Nephron (organoid): ENCODE measurements at regions not wholly inside any gene's neighbourhood (a gene's known extent, or its start where the extent isn't known, plus 50 kb on each side); places are given as distances from the start of the nearest gene placed in this dataset.

Experiments
- H3K27ac Mint-ChIP-seq, 3 experiments: 2 replicates each; pipeline ENCODE4 v1.8.0; 2020; ENCODE audit warnings: mixed read lengths in 3 of 3, mild to moderate bottlenecking in 2 of 3, moderate library complexity in 1 of 3
- H3K27me3 Mint-ChIP-seq: 2 replicates; pipeline ENCODE4 v1.8.0; 2021; ENCODE audit warnings: low read depth, mild to moderate bottlenecking, moderate library complexity, mixed read lengths
- H3K36me3 Mint-ChIP-seq: 2 replicates; pipeline ENCODE4 v1.8.0; 2020; ENCODE audit warnings: low read depth, mixed read lengths
- H3K4me1 Mint-ChIP-seq: 2 replicates; pipeline ENCODE4 v1.8.0; 2020; ENCODE audit warnings: mixed read lengths
- H3K4me3 Mint-ChIP-seq, 3 experiments: 2 replicates each; pipeline ENCODE4 v1.8.0; 2020; ENCODE audit warnings: mild to moderate bottlenecking in 3 of 3, mixed read lengths in 3 of 3, moderate library complexity in 2 of 3
- H3K9me3 Mint-ChIP-seq: 2 replicates; pipeline ENCODE4 v1.8.0; 2020; ENCODE audit warnings: mixed read lengths
- CTCF ChIP-seq, 3 experiments: fragments of 200-600 bp; sonication (generic); IDR thresholded peaks; one replicate each; pipeline ENCODE4 v1.5.0; 2021; ENCODE audit warnings: antibody characterized with exemption in 3 of 3; ENCODE audit not compliant: unreplicated experiment in 3 of 3

DNA sequence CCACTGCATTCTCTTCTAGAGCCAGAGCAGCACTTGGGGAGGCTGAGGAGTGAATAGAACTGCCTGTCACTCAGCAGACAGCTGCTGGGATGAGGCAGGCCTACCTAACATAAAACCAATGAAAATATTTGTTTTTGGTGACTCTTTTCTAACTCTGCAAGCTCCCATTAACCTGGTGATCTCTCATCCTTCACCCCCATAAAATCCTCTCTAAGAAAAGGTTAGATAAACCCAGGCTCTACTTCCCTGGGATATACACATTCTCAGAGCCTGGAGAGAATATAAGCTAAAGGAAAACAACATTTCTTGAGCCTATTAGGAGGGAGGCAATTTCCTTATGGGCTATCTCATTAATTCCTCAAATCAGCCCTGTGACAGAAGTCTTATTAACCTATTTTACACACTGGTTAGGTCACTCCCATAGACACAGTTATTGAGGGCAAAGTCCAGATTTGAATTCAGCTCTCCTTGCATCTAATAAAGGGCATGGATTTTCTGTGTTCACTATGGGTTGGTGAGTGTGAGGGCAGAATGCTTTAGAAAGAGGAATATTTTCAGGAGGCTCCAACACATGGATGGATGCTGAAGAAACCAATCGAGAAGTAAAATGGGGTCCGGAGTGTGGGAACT is 492.9 kb downstream of the CCDC171 start:
- no peak for TF ChIP-seq CTCF (IDR thresholded peaks at IDR 0.05; ENCODE audit: unreplicated experiment in 3 of 3)
- Mint-ChIP-seq H3K36me3 (no peaks in the 10 kb centered on the region), H3K27me3 (no peaks in the 10 kb centered on the region), H3K27ac (peak overlapping the region; percentile 95 to 99 (median 98)), H3K4me3 (no peak overlapping the region), H3K4me1 (peaks cover 48% of the 10 kb centered on the region), H3K9me3 (no peaks in the 10 kb centered on the region)

DNA sequence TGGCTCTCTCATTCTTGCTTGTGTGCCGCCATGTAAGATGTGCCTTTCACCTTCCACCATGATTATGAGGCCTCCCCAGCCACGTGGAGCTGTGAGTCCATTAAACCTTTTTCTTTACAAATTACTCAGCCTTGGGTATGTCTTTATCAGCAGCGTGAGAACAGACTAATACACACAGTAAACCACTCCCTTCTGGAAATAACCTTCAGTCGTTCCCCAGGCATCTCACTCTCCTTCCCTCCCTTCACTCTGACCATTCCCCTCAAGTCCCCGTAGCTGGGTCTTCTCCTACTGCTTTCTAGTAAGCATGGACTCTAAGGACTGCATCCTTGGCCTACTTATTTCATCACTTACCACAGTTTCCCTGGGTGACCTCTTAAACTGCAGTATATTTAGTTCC is 493.9 kb downstream of the CCDC171 start:
- no peak for TF ChIP-seq CTCF (IDR thresholded peaks at IDR 0.05; ENCODE audit: unreplicated experiment in 3 of 3)
- Mint-ChIP-seq H3K9me3 (no peaks in the 10 kb centered on the region), H3K4me3 (no peak overlapping the region), H3K27me3 (no peaks in the 10 kb centered on the region), H3K36me3 (no peaks in the 10 kb centered on the region), H3K4me1 (peaks cover 39% of the 10 kb centered on the region), H3K27ac (peak overlapping the region; percentile 95 to 99 (median 98))

DNA sequence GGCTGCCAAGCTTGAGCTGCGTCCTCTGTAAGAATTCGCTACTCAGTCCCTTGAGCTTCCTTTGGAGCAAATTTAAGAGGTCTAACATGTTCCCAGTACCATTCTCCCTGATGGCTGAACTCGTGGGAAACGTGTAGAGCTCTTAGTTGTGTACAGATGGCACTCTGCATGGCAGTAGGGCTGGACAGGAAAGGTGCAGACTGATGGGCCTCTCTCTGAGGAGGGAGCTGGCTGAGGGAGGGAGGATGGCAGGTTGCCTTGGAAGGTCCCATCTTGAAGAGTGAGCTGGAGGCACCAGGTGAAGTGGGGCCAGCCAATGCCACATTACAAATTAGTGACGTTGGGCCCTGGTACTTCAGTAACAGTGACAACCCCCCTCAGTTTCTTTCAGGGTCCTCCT is 495.3 kb downstream of the CCDC171 start:
- TF ChIP-seq CTCF (IDR thresholded peaks at IDR 0.05; ENCODE audit: unreplicated experiment in 3 of 3) = no peak
- Mint-ChIP-seq H3K27me3 (no peaks in the 10 kb centered on the region), H3K36me3 (no peaks in the 10 kb centered on the region), H3K4me3 (no peak overlapping the region), H3K4me1 (peaks cover 31% of the 10 kb centered on the region), H3K27ac (no peak overlapping the region), H3K9me3 (no peaks in the 10 kb centered on the region)

DNA sequence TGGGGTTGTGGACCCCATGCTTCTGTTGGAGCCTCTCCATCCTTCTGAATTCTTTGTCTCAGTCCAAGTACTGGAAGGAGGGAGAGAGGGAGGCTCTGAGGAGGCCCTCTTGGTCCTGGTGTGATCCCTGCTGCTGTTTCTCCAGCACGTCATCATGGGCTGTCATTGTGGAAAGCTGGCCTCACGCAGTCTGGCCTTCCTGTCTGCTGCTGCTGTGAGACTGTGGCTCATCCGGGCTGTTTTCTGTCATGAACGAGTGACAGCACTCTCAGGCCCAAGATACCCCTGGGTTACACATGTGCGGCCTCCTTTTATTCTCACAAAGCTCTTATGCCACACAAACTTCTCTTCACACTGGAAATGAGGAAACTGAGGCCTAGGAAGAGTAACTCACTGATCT is 499.3 kb downstream of the CCDC171 start:
- peaks cover 8% of the 10 kb centered on the region for H3K4me1 Mint-ChIP-seq
- H3K27me3 Mint-ChIP-seq = no peaks in the 10 kb centered on the region
- no peak for TF ChIP-seq CTCF (IDR thresholded peaks at IDR 0.05; ENCODE audit: unreplicated experiment in 3 of 3)
- no peaks in the 10 kb centered on the region for H3K36me3 Mint-ChIP-seq
- H3K27ac Mint-ChIP-seq = peak overlapping the region in 2 of 3 experiments; percentile 46 to 68
- H3K4me3 Mint-ChIP-seq = no peak overlapping the region
- H3K9me3 Mint-ChIP-seq = no peaks in the 10 kb centered on the region

DNA sequence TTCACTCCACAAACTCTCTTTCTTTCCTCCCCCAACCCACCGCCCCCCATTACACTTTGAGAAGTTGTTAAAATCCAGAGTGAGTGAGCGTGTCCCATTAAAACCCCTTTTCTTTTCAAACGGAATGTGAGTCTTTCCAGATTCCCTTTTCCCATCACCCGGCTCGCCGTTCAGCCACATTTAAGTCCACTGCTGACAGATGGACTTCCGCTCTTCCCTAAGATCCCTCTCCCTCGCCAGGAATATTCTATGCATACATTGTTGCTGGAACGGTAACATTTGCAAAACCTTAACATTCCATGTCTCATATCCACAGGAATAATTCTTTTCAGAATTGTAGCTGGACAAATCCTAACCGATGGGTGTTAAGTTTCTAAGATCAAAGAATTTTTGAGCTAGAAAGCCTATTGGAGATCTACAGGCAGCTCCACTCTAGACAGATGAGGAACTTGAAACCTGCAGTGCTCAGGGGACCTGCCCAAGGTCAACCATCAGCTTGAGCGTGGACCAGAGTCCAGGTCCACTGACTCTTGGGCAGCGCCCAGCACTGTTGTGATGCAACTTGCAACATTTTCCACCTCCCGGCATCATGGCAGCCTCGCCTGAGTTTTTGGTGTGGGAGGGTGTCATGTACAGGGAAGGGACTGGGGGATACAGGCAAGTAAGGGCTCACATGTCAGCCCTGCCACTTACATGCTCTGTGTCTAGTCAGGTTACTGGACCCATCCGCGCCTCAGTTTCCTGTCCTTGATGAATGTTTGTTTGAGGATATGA is 500.1 kb downstream of the CCDC171 start:
- Mint-ChIP-seq H3K27me3 (no peaks in the 10 kb centered on the region), H3K27ac (peak overlapping the region; percentile 22 to 68 (median 46)), H3K4me1 (peaks cover 16% of the 10 kb centered on the region), H3K4me3 (no peak overlapping the region), H3K36me3 (no peaks in the 10 kb centered on the region), H3K9me3 (no peaks in the 10 kb centered on the region)
- TF ChIP-seq CTCF (IDR thresholded peaks at IDR 0.05; ENCODE audit: unreplicated experiment in 3 of 3) = no peak
